Memory B cell (primary cell): ENCODE measurements at regions not wholly inside any gene's neighbourhood (a gene's known extent, or its start where the extent isn't known, plus 50 kb on each side); places are given as distances from the start of the nearest gene placed in this dataset.
"Not testable (repeated sequence)": the region's sequence is repeated elsewhere in the genome, so short reads cannot be mapped to it uniquely, and the experiment has no call there.

Source experiments
- ATAC-seq: fragments of 150-1000 bp; cut with Tn5 transposase; 2 replicates; pipeline ENCODE4 v1.10.0; 2021; ENCODE audit warnings: low read depth, mild to moderate bottlenecking, moderate library complexity
- DNase-seq, 2 donors: peaks; one replicate each; pipeline ENCODE4 v3.0.0; 2022; ENCODE audit warnings: low spot score in 2 of 2
- H3K27ac Mint-ChIP-seq: one replicate; pipeline ENCODE4 v1.8.0; 2022; ENCODE audit warnings: mild to moderate bottlenecking, moderate library complexity, mixed read lengths
- H3K27me3 Mint-ChIP-seq: one replicate; pipeline ENCODE4 v1.8.0; 2022; ENCODE audit warnings: mixed read lengths
- H3K36me3 Mint-ChIP-seq: one replicate; pipeline ENCODE4 v1.8.0; 2022; ENCODE audit warnings: mild to moderate bottlenecking, mixed read lengths
- H3K4me1 Mint-ChIP-seq: one replicate; pipeline ENCODE4 v1.8.0; 2022; ENCODE audit warnings: mixed read lengths
- H3K4me3 Mint-ChIP-seq: one replicate; pipeline ENCODE4 v1.8.0; 2022; ENCODE audit warnings: mild to moderate bottlenecking, moderate library complexity, mixed read lengths
- H3K9me3 Mint-ChIP-seq: one replicate; pipeline ENCODE4 v1.8.0; 2022; ENCODE audit warnings: mixed read lengths

GRCh38 chr18:70536370-70537062 is 247.7 kb downstream of the SOCS6 start:
- H3K4me3 Mint-ChIP-seq: no peak overlapping the region
- DNase-seq: no peak
- no peaks in the 10 kb centered on the region for H3K27me3 Mint-ChIP-seq
- H3K4me1 Mint-ChIP-seq: no peaks in the 10 kb centered on the region
- H3K27ac Mint-ChIP-seq: no peak overlapping the region
- no peak for ATAC-seq
- H3K9me3 Mint-ChIP-seq: peaks cover 6% of the 10 kb centered on the region
- H3K36me3 Mint-ChIP-seq: no peaks in the 10 kb centered on the region

GRCh38 chr18:70535041-70535440 is 246.2 kb downstream of the SOCS6 start:
- Mint-ChIP-seq H3K4me3 (no peak overlapping the region), H3K27me3 (no peaks in the 10 kb centered on the region), H3K27ac (no peak overlapping the region), H3K4me1 (no peaks in the 10 kb centered on the region), H3K9me3 (peaks cover 2% of the 10 kb centered on the region), H3K36me3 (no peaks in the 10 kb centered on the region)
- DNase-seq: no peak
- no peak for ATAC-seq

- not testable (repeated sequence) for H3K36me3 Mint-ChIP-seq, ATAC-seq, H3K4me1 Mint-ChIP-seq, H3K9me3 Mint-ChIP-seq, DNase-seq, H3K27ac Mint-ChIP-seq, H3K27me3 Mint-ChIP-seq, H3K4me3 Mint-ChIP-seq
These were observed 236.5 kb downstream of the SOCS6 start for GRCh38 chr18:70525322-70525721.

GRCh38 chr18:70523792-70524182 is 234.9 kb downstream of the SOCS6 start:
- Mint-ChIP-seq H3K9me3 (no peaks in the 10 kb centered on the region), H3K36me3 (no peaks in the 10 kb centered on the region), H3K27me3 (peaks cover 2% of the 10 kb centered on the region), H3K27ac (no peak overlapping the region), H3K4me1 (no peaks in the 10 kb centered on the region), H3K4me3 (no peak overlapping the region)
- DNase-seq (no peak), ATAC-seq (no peak)

GRCh38 chr18:70523035-70523791 is 234.4 kb downstream of the SOCS6 start:
- no peak for DNase-seq
- Mint-ChIP-seq H3K4me1 (no peaks in the 10 kb centered on the region), H3K27ac (no peak overlapping the region), H3K4me3 (no peak overlapping the region), H3K36me3 (no peaks in the 10 kb centered on the region), H3K9me3 (no peaks in the 10 kb centered on the region), H3K27me3 (peaks cover 2% of the 10 kb centered on the region)
- ATAC-seq: no peak

- Mint-ChIP-seq H3K4me3 (no peak overlapping the region), H3K4me1 (no peaks in the 10 kb centered on the region), H3K27me3 (peaks cover 2% of the 10 kb centered on the region), H3K9me3 (no peaks in the 10 kb centered on the region), H3K36me3 (no peaks in the 10 kb centered on the region), H3K27ac (no peak overlapping the region)
- ATAC-seq (no peak), DNase-seq (no peak)
These were observed 233.4 kb downstream of the SOCS6 start for GRCh38 chr18:70522183-70522680.

- no peak for ATAC-seq
- no peaks in the 10 kb centered on the region for H3K4me1 Mint-ChIP-seq
- no peak overlapping the region for H3K27ac Mint-ChIP-seq
- no peaks in the 10 kb centered on the region for H3K36me3 Mint-ChIP-seq
- no peak overlapping the region for H3K4me3 Mint-ChIP-seq
- peaks cover 2% of the 10 kb centered on the region for H3K27me3 Mint-ChIP-seq
- no peak for DNase-seq
- no peaks in the 10 kb centered on the region for H3K9me3 Mint-ChIP-seq
These were observed 232.0 kb downstream of the SOCS6 start for GRCh38 chr18:70520867-70521266.

GRCh38 chr18:70513502-70514171 is 224.8 kb downstream of the SOCS6 start:
- DNase-seq (no peak), ATAC-seq (no peak)
- Mint-ChIP-seq H3K27ac (no peak overlapping the region), H3K4me3 (no peak overlapping the region), H3K4me1 (no peaks in the 10 kb centered on the region), H3K27me3 (peaks cover 1% of the 10 kb centered on the region), H3K9me3 (no peaks in the 10 kb centered on the region), H3K36me3 (no peaks in the 10 kb centered on the region)

GRCh38 chr18:70507970-70508369 is 219.1 kb downstream of the SOCS6 start:
- H3K4me3 Mint-ChIP-seq: no peak overlapping the region
- ATAC-seq: no peak
- H3K4me1 Mint-ChIP-seq: no peaks in the 10 kb centered on the region
- DNase-seq: no peak
- H3K27ac Mint-ChIP-seq: no peak overlapping the region
- H3K27me3 Mint-ChIP-seq: peaks cover 1% of the 10 kb centered on the region
- no peaks in the 10 kb centered on the region for H3K36me3 Mint-ChIP-seq
- H3K9me3 Mint-ChIP-seq: no peaks in the 10 kb centered on the region

GRCh38 chr18:70506511-70506910 is 217.7 kb downstream of the SOCS6 start:
- ATAC-seq (no peak), DNase-seq (no peak)
- H3K9me3 Mint-ChIP-seq: no peaks in the 10 kb centered on the region
- H3K4me1 Mint-ChIP-seq: no peaks in the 10 kb centered on the region
- H3K27ac Mint-ChIP-seq: no peak overlapping the region
- H3K4me3 Mint-ChIP-seq: no peak overlapping the region
- H3K27me3 Mint-ChIP-seq: peaks cover under 1% of the 10 kb centered on the region
- H3K36me3 Mint-ChIP-seq: no peaks in the 10 kb centered on the region

- DNase-seq: no peak
- no peaks in the 10 kb centered on the region for H3K27me3 Mint-ChIP-seq
- H3K4me3 Mint-ChIP-seq: no peak overlapping the region
- H3K27ac Mint-ChIP-seq: no peak overlapping the region
- no peaks in the 10 kb centered on the region for H3K4me1 Mint-ChIP-seq
- no peak for ATAC-seq
- no peaks in the 10 kb centered on the region for H3K36me3 Mint-ChIP-seq
- no peaks in the 10 kb centered on the region for H3K9me3 Mint-ChIP-seq
These were observed 214.2 kb downstream of the SOCS6 start for GRCh38 chr18:70503060-70503459.

- H3K4me3 Mint-ChIP-seq: no peak overlapping the region
- H3K27ac Mint-ChIP-seq: peak overlapping the region; percentile 15
- H3K36me3 Mint-ChIP-seq: no peaks in the 10 kb centered on the region
- H3K9me3 Mint-ChIP-seq: no peaks in the 10 kb centered on the region
- DNase-seq (no peak), ATAC-seq (no peak)
- no peaks in the 10 kb centered on the region for H3K27me3 Mint-ChIP-seq
- H3K4me1 Mint-ChIP-seq: no peaks in the 10 kb centered on the region
These were observed 212.5 kb downstream of the SOCS6 start for GRCh38 chr18:70501358-70501757.

GRCh38 chr18:70500748-70501147 is 211.9 kb downstream of the SOCS6 start:
- no peaks in the 10 kb centered on the region for H3K4me1 Mint-ChIP-seq
- no peak for DNase-seq

GRCh38 chr18:70499218-70499691 is 210.4 kb downstream of the SOCS6 start:
- Mint-ChIP-seq H3K36me3 (no peaks in the 10 kb centered on the region), H3K4me3 (peak overlapping the region; percentile 18), H3K4me1 (no peaks in the 10 kb centered on the region), H3K27ac (no peak overlapping the region), H3K27me3 (no peaks in the 10 kb centered on the region), H3K9me3 (no peaks in the 10 kb centered on the region)
- ATAC-seq (peak; percentile 71), DNase-seq (peak in 1 of 2 donors; percentile 1)

More at GRCh38 chr18:70500748-70501147, 211.9 kb downstream of the SOCS6 start:
- no peaks in the 10 kb centered on the region for H3K36me3 Mint-ChIP-seq
- H3K4me3 Mint-ChIP-seq: no peak overlapping the region
- H3K27me3 Mint-ChIP-seq: no peaks in the 10 kb centered on the region
- no peak for ATAC-seq
- no peaks in the 10 kb centered on the region for H3K9me3 Mint-ChIP-seq
- H3K27ac Mint-ChIP-seq: no peak overlapping the region
